ENCODE measurements at regions not wholly inside any gene's neighbourhood (a gene's known extent, or its start where the extent isn't known, plus 50 kb on each side); places are given as distances from the start of the nearest gene placed in this dataset.
"Not testable (repeated sequence)": the region's sequence is repeated elsewhere in the genome, so short reads cannot be mapped to it uniquely, and the experiment has no call there.

GRCh38 chr10:64346389-64346788, 825.2 kb downstream of the REEP3 start:
- Histone ChIP-seq H3K9me3 (ENCODE audit: control insufficient read depth, low read length) (no peaks in the 10 kb centered on the region), H3K36me3 (ENCODE audit: control insufficient read depth in 1 of 2, insufficient read depth in 2 of 2, low read depth in 1 of 2, low read length in 2 of 2) (no peaks in the 10 kb centered on the region), H3K23ac (ENCODE audit: low read length in 2 of 2) (no peak overlapping the region), H3K4me1 (ENCODE audit: control insufficient read depth, insufficient read depth, low read depth, low read length) (no peaks in the 10 kb centered on the region), H4K8ac (ENCODE audit: low read length) (no peak overlapping the region), H3K14ac (ENCODE audit: low read length in 2 of 2) (no peak overlapping the region), H2AK5ac (ENCODE audit: low read length, severe bottlenecking) (no peak overlapping the region), H2BK15ac (ENCODE audit: low read depth, poor library complexity, severe bottlenecking) (no peak overlapping the region), H3K27me3 (ENCODE audit: control insufficient read depth in 1 of 2, insufficient read depth in 1 of 2, low read length in 2 of 2) (no peaks in the 10 kb centered on the region), H3K4me2 (ENCODE audit: low read length, poor library complexity, severe bottlenecking) (no peak overlapping the region), H2BK5ac (ENCODE audit: low read depth, low read length, poor library complexity, severe bottlenecking) (no peak overlapping the region), H3K18ac (ENCODE audit: low read depth in 1 of 2, low read length in 2 of 2) (no peak overlapping the region), H3K79me1 (replicated peaks; ENCODE audit: low read length, poor library complexity, severe bottlenecking) (no peaks in the 10 kb centered on the region), H3K9ac (ENCODE audit: low read length) (no peak overlapping the region), H2BK12ac (ENCODE audit: low read length in 2 of 2) (no peak overlapping the region), H3K4ac (ENCODE audit: low read depth in 1 of 2, low read length in 2 of 2) (no peak overlapping the region), H3K4me3 (ENCODE audit: insufficient read depth in 1 of 2, low read depth in 1 of 2, low read length in 2 of 2) (no peak overlapping the region), H2AFZ (ENCODE audit: low read depth, low read length) (no peak overlapping the region), H4K91ac (ENCODE audit: low read length) (no peak overlapping the region), H2BK120ac (ENCODE audit: low read depth, low read length) (no peak overlapping the region), H3K27ac (ENCODE audit: low read length, poor library complexity, severe bottlenecking) (no peak overlapping the region)
- no peak for DNase-seq
- WGBS = 87% methylated on average over 4 of the region's 5 CpGs

GRCh38 chr10:64350665-64351064, 829.5 kb downstream of the REEP3 start:
- Histone ChIP-seq H3K27ac (ENCODE audit: low read length, poor library complexity, severe bottlenecking) (no peak overlapping the region), H4K91ac (ENCODE audit: low read length) (no peak overlapping the region), H3K79me1 (replicated peaks; ENCODE audit: low read length, poor library complexity, severe bottlenecking) (no peaks in the 10 kb centered on the region), H2AK5ac (ENCODE audit: low read length, severe bottlenecking) (no peak overlapping the region), H4K8ac (ENCODE audit: low read length) (no peak overlapping the region), H2BK120ac (ENCODE audit: low read depth, low read length) (no peak overlapping the region), H3K27me3 (ENCODE audit: control insufficient read depth in 1 of 2, insufficient read depth in 1 of 2, low read length in 2 of 2) (no peaks in the 10 kb centered on the region), H3K9ac (ENCODE audit: low read length) (no peak overlapping the region), H3K36me3 (ENCODE audit: control insufficient read depth in 1 of 2, insufficient read depth in 2 of 2, low read depth in 1 of 2, low read length in 2 of 2) (no peaks in the 10 kb centered on the region), H3K23ac (ENCODE audit: low read length in 2 of 2) (no peak overlapping the region), H3K4me1 (ENCODE audit: control insufficient read depth, insufficient read depth, low read depth, low read length) (no peaks in the 10 kb centered on the region), H3K4ac (ENCODE audit: low read depth in 1 of 2, low read length in 2 of 2) (no peak overlapping the region), H3K4me2 (ENCODE audit: low read length, poor library complexity, severe bottlenecking) (no peak overlapping the region), H3K9me3 (ENCODE audit: control insufficient read depth, low read length) (no peaks in the 10 kb centered on the region), H2BK12ac (ENCODE audit: low read length in 2 of 2) (no peak overlapping the region), H3K14ac (ENCODE audit: low read length in 2 of 2) (no peak overlapping the region), H2BK15ac (ENCODE audit: low read depth, poor library complexity, severe bottlenecking) (no peak overlapping the region), H2AFZ (ENCODE audit: low read depth, low read length) (no peak overlapping the region), H3K18ac (ENCODE audit: low read depth in 1 of 2, low read length in 2 of 2) (no peak overlapping the region), H3K4me3 (ENCODE audit: insufficient read depth in 1 of 2, low read depth in 1 of 2, low read length in 2 of 2) (no peak overlapping the region), H2BK5ac (ENCODE audit: low read depth, low read length, poor library complexity, severe bottlenecking) (no peak overlapping the region)
- 76% methylated on average over 3 of the region's 3 CpGs for WGBS
- DNase-seq = no peak

- Histone ChIP-seq H2AK5ac (ENCODE audit: low read length, severe bottlenecking) (no peak overlapping the region), H4K91ac (ENCODE audit: low read length) (no peak overlapping the region), H3K14ac (ENCODE audit: low read length in 2 of 2) (no peak overlapping the region), H3K4me2 (ENCODE audit: low read length, poor library complexity, severe bottlenecking) (no peak overlapping the region), H3K23ac (ENCODE audit: low read length in 2 of 2) (no peak overlapping the region), H3K79me1 (replicated peaks; ENCODE audit: low read length, poor library complexity, severe bottlenecking) (no peaks in the 10 kb centered on the region), H3K27me3 (ENCODE audit: control insufficient read depth in 1 of 2, insufficient read depth in 1 of 2, low read length in 2 of 2) (no peaks in the 10 kb centered on the region), H3K18ac (ENCODE audit: low read depth in 1 of 2, low read length in 2 of 2) (no peak overlapping the region), H2BK5ac (ENCODE audit: low read depth, low read length, poor library complexity, severe bottlenecking) (no peak overlapping the region), H3K9me3 (ENCODE audit: control insufficient read depth, low read length) (no peaks in the 10 kb centered on the region), H3K9ac (ENCODE audit: low read length) (no peak overlapping the region), H2BK15ac (ENCODE audit: low read depth, poor library complexity, severe bottlenecking) (no peak overlapping the region), H3K4ac (ENCODE audit: low read depth in 1 of 2, low read length in 2 of 2) (no peak overlapping the region), H4K8ac (ENCODE audit: low read length) (no peak overlapping the region), H3K36me3 (ENCODE audit: control insufficient read depth in 1 of 2, insufficient read depth in 2 of 2, low read depth in 1 of 2, low read length in 2 of 2) (no peaks in the 10 kb centered on the region), H3K27ac (ENCODE audit: low read length, poor library complexity, severe bottlenecking) (no peak overlapping the region), H2AFZ (ENCODE audit: low read depth, low read length) (no peak overlapping the region), H3K4me3 (ENCODE audit: insufficient read depth in 1 of 2, low read depth in 1 of 2, low read length in 2 of 2) (no peak overlapping the region), H2BK12ac (ENCODE audit: low read length in 2 of 2) (no peak overlapping the region), H3K4me1 (ENCODE audit: control insufficient read depth, insufficient read depth, low read depth, low read length) (no peaks in the 10 kb centered on the region), H2BK120ac (ENCODE audit: low read depth, low read length) (no peak overlapping the region)
- DNase-seq = no peak
- WGBS = 90% methylated on average over 2 of the region's 4 CpGs
Measured at GRCh38 chr10:64358907-64359306, 837.7 kb downstream of the REEP3 start.

GRCh38 chr10:64360240-64360639, 839.0 kb downstream of the REEP3 start:
- H3K23ac ChIP-seq (ENCODE audit: low read length in 2 of 2); H4K91ac ChIP-seq (ENCODE audit: low read length); H2AK5ac ChIP-seq (ENCODE audit: low read length, severe bottlenecking); H2BK120ac ChIP-seq (ENCODE audit: low read depth, low read length); H3K18ac ChIP-seq (ENCODE audit: low read depth in 1 of 2, low read length in 2 of 2); H3K4me3 ChIP-seq (ENCODE audit: insufficient read depth in 1 of 2, low read depth in 1 of 2, low read length in 2 of 2); DNase-seq; H3K9me3 ChIP-seq (ENCODE audit: control insufficient read depth, low read length); H2BK12ac ChIP-seq (ENCODE audit: low read length in 2 of 2); H3K27me3 ChIP-seq (ENCODE audit: control insufficient read depth in 1 of 2, insufficient read depth in 1 of 2, low read length in 2 of 2); H3K4me2 ChIP-seq (ENCODE audit: low read length, poor library complexity, severe bottlenecking); H2BK15ac ChIP-seq (ENCODE audit: low read depth, poor library complexity, severe bottlenecking); H2AFZ ChIP-seq (ENCODE audit: low read depth, low read length); H3K36me3 ChIP-seq (ENCODE audit: control insufficient read depth in 1 of 2, insufficient read depth in 2 of 2, low read depth in 1 of 2, low read length in 2 of 2); H3K14ac ChIP-seq (ENCODE audit: low read length in 2 of 2); H3K9ac ChIP-seq (ENCODE audit: low read length); H3K4ac ChIP-seq (ENCODE audit: low read depth in 1 of 2, low read length in 2 of 2); H4K8ac ChIP-seq (ENCODE audit: low read length); H3K79me1 ChIP-seq (replicated peaks; ENCODE audit: low read length, poor library complexity, severe bottlenecking); H3K4me1 ChIP-seq (ENCODE audit: control insufficient read depth, insufficient read depth, low read depth, low read length); H3K27ac ChIP-seq (ENCODE audit: low read length, poor library complexity, severe bottlenecking); H2BK5ac ChIP-seq (ENCODE audit: low read depth, low read length, poor library complexity, severe bottlenecking): not testable (repeated sequence)
- WGBS = 79% methylated on average over 6 of the region's 6 CpGs

Data from mesenchymal stem cell (in vitro differentiated cells and primary cell).